ENCODE measurements at regions not wholly inside any gene's neighbourhood (a gene's known extent, or its start where the extent isn't known, plus 50 kb on each side); places are given as distances from the start of the nearest gene placed in this dataset.

DNA sequence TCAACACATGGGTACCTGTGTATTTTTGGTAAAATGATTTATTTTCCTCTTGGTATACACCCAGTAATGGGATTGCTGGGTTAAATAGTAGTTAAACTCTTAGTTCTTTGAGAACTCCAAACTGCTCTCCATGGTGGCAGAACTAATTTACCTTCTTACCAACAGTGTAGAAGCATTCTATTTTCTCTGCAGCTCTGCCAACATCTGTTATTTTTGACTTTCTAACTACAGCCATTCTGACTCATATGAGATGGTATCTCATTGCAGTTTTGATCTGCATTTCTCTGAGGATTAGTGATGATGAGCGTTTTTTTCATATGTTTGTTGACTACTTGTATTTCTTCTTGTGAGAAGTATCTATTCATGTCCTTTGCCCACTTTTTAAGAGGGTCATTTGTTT is 180.6 kb downstream of the FSIP2 start:
- no peak for ATAC-seq
- no peak overlapping the region for H3K4me3 Mint-ChIP-seq
- H3K27ac Mint-ChIP-seq = no peak overlapping the region
- DNase-seq (ENCODE audit: low spot score) = no peak
- H3K27me3 Mint-ChIP-seq (ENCODE audit: low read depth) = no peaks in the 10 kb centered on the region
- ChIA-PET POLR2A (no interaction called here), CTCF (no interaction called here)
- H3K36me3 Mint-ChIP-seq = no peaks in the 10 kb centered on the region
- H3K9me3 Mint-ChIP-seq = no peaks in the 10 kb centered on the region
- 0 out of 2 replicates have a peak, but pooled peaks cover 3% of the 10 kb centered on the region for H3K4me1 Mint-ChIP-seq
- TF ChIP-seq NR1H2 (CRISPR knock-in tag; IDR thresholded peaks at IDR 0.05) = no peak

DNA sequence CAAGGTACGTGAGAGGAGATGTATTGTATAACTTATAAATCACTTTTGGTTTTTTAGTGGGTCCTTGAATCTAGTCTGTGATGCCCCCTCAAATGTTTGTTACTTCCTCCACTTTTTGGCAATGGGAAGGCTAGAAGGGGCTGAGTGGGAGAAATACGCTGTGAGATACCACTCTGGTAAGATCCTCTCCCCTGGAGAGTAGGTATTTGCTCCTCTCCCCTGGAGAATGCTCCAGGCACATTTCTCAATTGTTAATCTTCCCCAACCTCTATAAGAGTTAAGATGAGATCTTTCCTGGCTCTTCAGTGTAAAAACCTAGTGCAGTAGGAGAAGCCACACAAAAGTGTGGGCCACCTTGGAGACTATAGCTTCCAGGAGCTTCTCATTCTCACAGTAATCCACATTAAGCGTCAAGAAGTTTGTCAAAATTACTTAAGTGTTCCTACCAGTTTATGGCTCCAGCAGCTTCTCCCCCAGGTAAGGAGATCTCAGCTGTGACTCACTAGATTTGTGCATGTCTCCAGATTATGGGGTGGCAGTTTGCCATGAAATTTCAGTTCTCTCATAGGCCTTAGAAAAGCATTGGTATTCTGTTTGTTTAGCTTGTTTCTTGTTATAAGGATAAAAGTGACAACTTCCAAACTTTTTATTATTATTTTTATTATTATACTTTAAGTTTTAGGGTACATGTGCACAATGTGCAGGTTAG is 182.6 kb downstream of the FSIP2 start:
- ATAC-seq = peak; percentile 91
- H3K9me3 Mint-ChIP-seq = no peaks in the 10 kb centered on the region
- H3K27ac Mint-ChIP-seq = no peak overlapping the region
- no peak for TF ChIP-seq JUN (CRISPR knock-in tag; IDR thresholded peaks at IDR 0.05)
- TF ChIP-seq, protein P1, sequence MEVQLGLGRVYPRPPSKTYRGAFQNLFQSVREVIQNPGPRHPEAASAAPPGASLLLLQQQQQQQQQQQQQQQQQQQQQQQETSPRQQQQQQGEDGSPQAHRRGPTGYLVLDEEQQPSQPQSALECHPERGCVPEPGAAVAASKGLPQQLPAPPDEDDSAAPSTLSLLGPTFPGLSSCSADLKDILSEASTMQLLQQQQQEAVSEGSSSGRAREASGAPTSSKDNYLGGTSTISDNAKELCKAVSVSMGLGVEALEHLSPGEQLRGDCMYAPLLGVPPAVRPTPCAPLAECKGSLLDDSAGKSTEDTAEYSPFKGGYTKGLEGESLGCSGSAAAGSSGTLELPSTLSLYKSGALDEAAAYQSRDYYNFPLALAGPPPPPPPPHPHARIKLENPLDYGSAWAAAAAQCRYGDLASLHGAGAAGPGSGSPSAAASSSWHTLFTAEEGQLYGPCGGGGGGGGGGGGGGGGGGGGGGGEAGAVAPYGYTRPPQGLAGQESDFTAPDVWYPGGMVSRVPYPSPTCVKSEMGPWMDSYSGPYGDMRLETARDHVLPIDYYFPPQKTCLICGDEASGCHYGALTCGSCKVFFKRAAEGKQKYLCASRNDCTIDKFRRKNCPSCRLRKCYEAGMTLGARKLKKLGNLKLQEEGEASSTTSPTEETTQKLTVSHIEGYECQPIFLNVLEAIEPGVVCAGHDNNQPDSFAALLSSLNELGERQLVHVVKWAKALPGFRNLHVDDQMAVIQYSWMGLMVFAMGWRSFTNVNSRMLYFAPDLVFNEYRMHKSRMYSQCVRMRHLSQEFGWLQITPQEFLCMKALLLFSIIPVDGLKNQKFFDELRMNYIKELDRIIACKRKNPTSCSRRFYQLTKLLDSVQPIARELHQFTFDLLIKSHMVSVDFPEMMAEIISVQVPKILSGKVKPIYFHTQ (CRISPR knock-in tag; IDR thresholded peaks at IDR 0.05) = no peak
- no peak for TF ChIP-seq CREB1 (CRISPR knock-in tag; IDR thresholded peaks at IDR 0.05)
- no peak for TF ChIP-seq ZNF671 (CRISPR knock-in tag; IDR thresholded peaks at IDR 0.05)
- TF ChIP-seq, protein P2, sequence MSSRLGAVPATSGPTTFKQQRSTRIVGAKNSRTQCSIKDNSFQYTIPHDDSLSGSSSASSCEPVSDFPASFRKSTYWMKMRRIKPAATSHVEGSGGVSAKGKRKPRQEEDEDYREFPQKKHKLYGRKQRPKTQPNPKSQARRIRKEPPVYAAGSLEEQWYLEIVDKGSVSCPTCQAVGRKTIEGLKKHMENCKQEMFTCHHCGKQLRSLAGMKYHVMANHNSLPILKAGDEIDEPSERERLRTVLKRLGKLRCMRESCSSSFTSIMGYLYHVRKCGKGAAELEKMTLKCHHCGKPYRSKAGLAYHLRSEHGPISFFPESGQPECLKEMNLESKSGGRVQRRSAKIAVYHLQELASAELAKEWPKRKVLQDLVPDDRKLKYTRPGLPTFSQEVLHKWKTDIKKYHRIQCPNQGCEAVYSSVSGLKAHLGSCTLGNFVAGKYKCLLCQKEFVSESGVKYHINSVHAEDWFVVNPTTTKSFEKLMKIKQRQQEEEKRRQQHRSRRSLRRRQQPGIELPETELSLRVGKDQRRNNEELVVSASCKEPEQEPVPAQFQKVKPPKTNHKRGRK (CRISPR knock-in tag; IDR thresholded peaks at IDR 0.05; ENCODE audit: borderline replicate concordance) = no peak
- no peak for TF ChIP-seq GRHL2 (CRISPR knock-in tag; IDR thresholded peaks at IDR 0.05; ENCODE audit: insufficient replicate concordance, severe bottlenecking)
- TF ChIP-seq MYBL2 (CRISPR knock-in tag; IDR thresholded peaks at IDR 0.05) = no peak
- CTCF ChIA-PET = no interaction called here
- no peaks in the 10 kb centered on the region for H3K36me3 Mint-ChIP-seq
- no peak overlapping the region for H3K4me3 Mint-ChIP-seq
- DNase-seq (ENCODE audit: low spot score) = no peak
- POLR2A ChIA-PET = no interaction called here
- H3K27me3 Mint-ChIP-seq (ENCODE audit: low read depth) = no peaks in the 10 kb centered on the region
- 0 out of 2 replicates have a peak, but pooled peaks cover 3% of the 10 kb centered on the region for H3K4me1 Mint-ChIP-seq

DNA sequence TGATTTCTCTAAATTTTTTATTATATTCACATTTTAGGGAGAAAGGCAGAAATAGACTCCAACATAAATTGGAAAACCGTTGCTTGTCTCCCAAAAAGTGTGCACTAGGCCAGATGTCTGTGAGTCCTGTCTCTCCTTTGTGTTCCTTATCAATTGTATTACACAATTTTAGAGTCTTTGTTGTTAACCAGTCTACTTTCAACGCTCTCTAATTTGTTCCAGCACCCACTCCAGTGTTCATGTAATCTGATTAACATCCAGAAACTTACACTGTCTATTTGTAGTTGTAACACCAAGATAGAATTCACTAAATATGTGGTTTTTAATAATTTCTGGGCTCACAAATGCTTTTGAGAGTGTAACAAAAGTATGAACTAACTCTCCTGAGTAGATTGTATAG is 195.6 kb downstream of the FSIP2 start:
- Mint-ChIP-seq H3K4me3 (no peak overlapping the region), H3K36me3 (no peaks in the 10 kb centered on the region), H3K9me3 (no peaks in the 10 kb centered on the region), H3K27ac (no peak overlapping the region), H3K27me3 (ENCODE audit: low read depth) (no peaks in the 10 kb centered on the region), H3K4me1 (no peaks in the 10 kb centered on the region)
- CTCF ChIA-PET = no interaction called here
- DNase-seq (ENCODE audit: low spot score) (no peak), ATAC-seq (no peak)
- TF ChIP-seq TEAD1 (CRISPR knock-in tag; IDR thresholded peaks at IDR 0.05) = no peak
- no peak for TF ChIP-seq TP53 (CRISPR knock-in tag; IDR thresholded peaks at IDR 0.05)
- no peak for TF ChIP-seq GABPB1 (CRISPR knock-in tag; IDR thresholded peaks at IDR 0.05)
- TF ChIP-seq NR1H2 (CRISPR knock-in tag; IDR thresholded peaks at IDR 0.05) = no peak
- TF ChIP-seq, protein P2 (CRISPR knock-in tag; IDR thresholded peaks at IDR 0.05; ENCODE audit: borderline replicate concordance) = no peak
- TF ChIP-seq RORB (CRISPR knock-in tag; IDR thresholded peaks at IDR 0.05) = no peak
- TF ChIP-seq, protein P3, sequence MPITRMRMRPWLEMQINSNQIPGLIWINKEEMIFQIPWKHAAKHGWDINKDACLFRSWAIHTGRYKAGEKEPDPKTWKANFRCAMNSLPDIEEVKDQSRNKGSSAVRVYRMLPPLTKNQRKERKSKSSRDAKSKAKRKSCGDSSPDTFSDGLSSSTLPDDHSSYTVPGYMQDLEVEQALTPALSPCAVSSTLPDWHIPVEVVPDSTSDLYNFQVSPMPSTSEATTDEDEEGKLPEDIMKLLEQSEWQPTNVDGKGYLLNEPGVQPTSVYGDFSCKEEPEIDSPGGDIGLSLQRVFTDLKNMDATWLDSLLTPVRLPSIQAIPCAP (CRISPR knock-in tag; IDR thresholded peaks at IDR 0.05) = no peak
- TF ChIP-seq, protein P4, sequence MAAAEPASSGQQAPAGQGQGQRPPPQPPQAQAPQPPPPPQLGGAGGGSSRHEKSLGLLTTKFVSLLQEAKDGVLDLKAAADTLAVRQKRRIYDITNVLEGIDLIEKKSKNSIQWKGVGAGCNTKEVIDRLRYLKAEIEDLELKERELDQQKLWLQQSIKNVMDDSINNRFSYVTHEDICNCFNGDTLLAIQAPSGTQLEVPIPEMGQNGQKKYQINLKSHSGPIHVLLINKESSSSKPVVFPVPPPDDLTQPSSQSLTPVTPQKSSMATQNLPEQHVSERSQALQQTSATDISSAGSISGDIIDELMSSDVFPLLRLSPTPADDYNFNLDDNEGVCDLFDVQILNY (CRISPR knock-in tag; IDR thresholded peaks at IDR 0.05) = no peak
- TF ChIP-seq JAZF1 (CRISPR knock-in tag; IDR thresholded peaks at IDR 0.05) = no peak
- TF ChIP-seq, protein P5, sequence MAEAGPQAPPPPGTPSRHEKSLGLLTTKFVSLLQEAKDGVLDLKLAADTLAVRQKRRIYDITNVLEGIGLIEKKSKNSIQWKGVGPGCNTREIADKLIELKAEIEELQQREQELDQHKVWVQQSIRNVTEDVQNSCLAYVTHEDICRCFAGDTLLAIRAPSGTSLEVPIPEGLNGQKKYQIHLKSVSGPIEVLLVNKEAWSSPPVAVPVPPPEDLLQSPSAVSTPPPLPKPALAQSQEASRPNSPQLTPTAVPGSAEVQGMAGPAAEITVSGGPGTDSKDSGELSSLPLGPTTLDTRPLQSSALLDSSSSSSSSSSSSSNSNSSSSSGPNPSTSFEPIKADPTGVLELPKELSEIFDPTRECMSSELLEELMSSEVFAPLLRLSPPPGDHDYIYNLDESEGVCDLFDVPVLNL (CRISPR knock-in tag; IDR thresholded peaks at IDR 0.05; ENCODE audit: borderline replicate concordance, low read depth) = no peak
- no peak for TF ChIP-seq ZNF121 (CRISPR knock-in tag; IDR thresholded peaks at IDR 0.05)
- TF ChIP-seq MYBL2 (CRISPR knock-in tag; IDR thresholded peaks at IDR 0.05) = no peak
- TF ChIP-seq ELF4 (CRISPR knock-in tag; IDR thresholded peaks at IDR 0.05; ENCODE audit: low read depth) = no peak
- TF ChIP-seq TEAD4 (CRISPR knock-in tag; IDR thresholded peaks at IDR 0.05) = no peak
- TF ChIP-seq NFE2L1 (CRISPR knock-in tag; IDR thresholded peaks at IDR 0.05) = no peak
- POLR2A ChIA-PET = no interaction called here

All from WTC11 (cell line).